ENCODE measurements at regions not wholly inside any gene's neighbourhood (a gene's known extent, or its start where the extent isn't known, plus 50 kb on each side); places are given as distances from the start of the nearest gene placed in this dataset.

GRCh38 chr4:75289914-75290582 lies 224.2 kb downstream of the RCHY1 start:
- H3K36me3 ChIP-seq (ENCODE audit: control insufficient read depth in 1 of 2, insufficient read depth in 2 of 2, low read length in 2 of 2), result no peaks in the 10 kb centered on the region
- no CpG with 5 or more reads among the region's 7 CpGs for WGBS (ENCODE audit: extremely low coverage, insufficient coverage, insufficient read length)
- H3K4me3 ChIP-seq (ENCODE audit: low read depth, low read length), result no peak overlapping the region
- H2BK12ac ChIP-seq (ENCODE audit: low read length), result no peak overlapping the region
- H3K9me3 ChIP-seq (ENCODE audit: insufficient read depth, low read depth, low read length), result no peaks in the 10 kb centered on the region
- no peak overlapping the region for H3K4me2 ChIP-seq (ENCODE audit: low read length)
- no peaks in the 10 kb centered on the region for H3K79me1 ChIP-seq (ENCODE audit: low read length)
- H4K12ac ChIP-seq (ENCODE audit: low read depth, low read length), result no peak overlapping the region
- no peaks in the 10 kb centered on the region for H3K4me1 ChIP-seq (ENCODE audit: control insufficient read depth in 1 of 2, insufficient read depth in 2 of 2, low read length in 2 of 2)
- DNase-seq, result peak; percentile 2 to 13
- H3K18ac ChIP-seq (ENCODE audit: low read length), result no peak overlapping the region
- H3K14ac ChIP-seq (ENCODE audit: low read length), result no peak overlapping the region
- no peak overlapping the region for H2BK120ac ChIP-seq (ENCODE audit: insufficient read depth, low read length, poor library complexity)
- H3K9ac ChIP-seq (ENCODE audit: low read length), result no peak overlapping the region
- H4K91ac ChIP-seq (ENCODE audit: low read depth, low read length), result no peak overlapping the region
- H3K23ac ChIP-seq (ENCODE audit: low read length), result no peak overlapping the region
- H2BK5ac ChIP-seq (ENCODE audit: low read depth, low read length, poor library complexity), result no peak overlapping the region
- no peak overlapping the region for H4K8ac ChIP-seq (ENCODE audit: low read depth, low read length)
- H3K27ac ChIP-seq (ENCODE audit: low read depth, low read length), result no peak overlapping the region
- H3K27me3 ChIP-seq (ENCODE audit: insufficient read depth, low read length), result no peaks in the 10 kb centered on the region
- no peak overlapping the region for H2AK5ac ChIP-seq (ENCODE audit: low read length)
- H3K4ac ChIP-seq (ENCODE audit: low read depth, low read length), result no peak overlapping the region
- no peaks in the 10 kb centered on the region for H3K79me2 ChIP-seq (ENCODE audit: control insufficient read depth, insufficient read depth, low read length, poor library complexity)
- no peak overlapping the region for H2AFZ ChIP-seq (ENCODE audit: insufficient read depth, low read length, poor library complexity)

GRCh38 chr4:75287738-75288517 lies 226.3 kb downstream of the RCHY1 start:
- H3K23ac ChIP-seq (ENCODE audit: low read length), result no peak overlapping the region
- no peak overlapping the region for H2BK12ac ChIP-seq (ENCODE audit: low read length)
- no peaks in the 10 kb centered on the region for H3K79me2 ChIP-seq (ENCODE audit: control insufficient read depth, insufficient read depth, low read length, poor library complexity)
- H2BK5ac ChIP-seq (ENCODE audit: low read depth, low read length, poor library complexity), result no peak overlapping the region
- H3K4me3 ChIP-seq (ENCODE audit: low read depth, low read length), result no peak overlapping the region
- no peak overlapping the region for H2AK5ac ChIP-seq (ENCODE audit: low read length)
- no peak overlapping the region for H3K14ac ChIP-seq (ENCODE audit: low read length)
- no peak overlapping the region for H3K27ac ChIP-seq (ENCODE audit: low read depth, low read length)
- no peak overlapping the region for H2AFZ ChIP-seq (ENCODE audit: insufficient read depth, low read length, poor library complexity)
- H4K91ac ChIP-seq (ENCODE audit: low read depth, low read length), result no peak overlapping the region
- H3K36me3 ChIP-seq (ENCODE audit: control insufficient read depth in 1 of 2, insufficient read depth in 2 of 2, low read length in 2 of 2), result no peaks in the 10 kb centered on the region
- H3K18ac ChIP-seq (ENCODE audit: low read length), result no peak overlapping the region
- no CpG with 5 or more reads among the region's 8 CpGs for WGBS (ENCODE audit: extremely low coverage, insufficient coverage, insufficient read length)
- no peak overlapping the region for H3K4ac ChIP-seq (ENCODE audit: low read depth, low read length)
- no peak overlapping the region for H2BK120ac ChIP-seq (ENCODE audit: insufficient read depth, low read length, poor library complexity)
- H3K79me1 ChIP-seq (ENCODE audit: low read length), result no peaks in the 10 kb centered on the region
- no peak overlapping the region for H4K8ac ChIP-seq (ENCODE audit: low read depth, low read length)
- no peak overlapping the region for H3K4me2 ChIP-seq (ENCODE audit: low read length)
- no peak overlapping the region for H4K12ac ChIP-seq (ENCODE audit: low read depth, low read length)
- no peaks in the 10 kb centered on the region for H3K27me3 ChIP-seq (ENCODE audit: insufficient read depth, low read length)
- peak overlapping the region; percentile 38 for H3K9ac ChIP-seq (ENCODE audit: low read length)
- no peaks in the 10 kb centered on the region for H3K4me1 ChIP-seq (ENCODE audit: control insufficient read depth in 1 of 2, insufficient read depth in 2 of 2, low read length in 2 of 2)
- no peaks in the 10 kb centered on the region for H3K9me3 ChIP-seq (ENCODE audit: insufficient read depth, low read depth, low read length)
- no peak for DNase-seq

GRCh38 chr4:75285837-75286236 lies 228.4 kb downstream of the RCHY1 start:
- no peak for DNase-seq
- no peaks in the 10 kb centered on the region for H3K4me1 ChIP-seq (ENCODE audit: control insufficient read depth in 1 of 2, insufficient read depth in 2 of 2, low read length in 2 of 2)
- no peak overlapping the region for H3K4me2 ChIP-seq (ENCODE audit: low read length)
- H3K23ac ChIP-seq (ENCODE audit: low read length), result no peak overlapping the region
- no peak overlapping the region for H2BK5ac ChIP-seq (ENCODE audit: low read depth, low read length, poor library complexity)
- H4K8ac ChIP-seq (ENCODE audit: low read depth, low read length), result no peak overlapping the region
- no CpG with 5 or more reads among the region's 2 CpGs for WGBS (ENCODE audit: extremely low coverage, insufficient coverage, insufficient read length)
- no peaks in the 10 kb centered on the region for H3K27me3 ChIP-seq (ENCODE audit: insufficient read depth, low read length)
- H3K4me3 ChIP-seq (ENCODE audit: low read depth, low read length), result no peak overlapping the region
- no peak overlapping the region for H2AK5ac ChIP-seq (ENCODE audit: low read length)
- no peak overlapping the region for H3K18ac ChIP-seq (ENCODE audit: low read length)
- H3K4ac ChIP-seq (ENCODE audit: low read depth, low read length), result no peak overlapping the region
- H3K79me2 ChIP-seq (ENCODE audit: control insufficient read depth, insufficient read depth, low read length, poor library complexity), result no peaks in the 10 kb centered on the region
- H2BK120ac ChIP-seq (ENCODE audit: insufficient read depth, low read length, poor library complexity), result no peak overlapping the region
- H3K9ac ChIP-seq (ENCODE audit: low read length), result no peak overlapping the region
- H3K14ac ChIP-seq (ENCODE audit: low read length), result no peak overlapping the region
- no peak overlapping the region for H4K91ac ChIP-seq (ENCODE audit: low read depth, low read length)
- no peaks in the 10 kb centered on the region for H3K9me3 ChIP-seq (ENCODE audit: insufficient read depth, low read depth, low read length)
- no peak overlapping the region for H3K27ac ChIP-seq (ENCODE audit: low read depth, low read length)
- no peaks in the 10 kb centered on the region for H3K36me3 ChIP-seq (ENCODE audit: control insufficient read depth in 1 of 2, insufficient read depth in 2 of 2, low read length in 2 of 2)
- H3K79me1 ChIP-seq (ENCODE audit: low read length), result no peaks in the 10 kb centered on the region
- H4K12ac ChIP-seq (ENCODE audit: low read depth, low read length), result no peak overlapping the region
- H2AFZ ChIP-seq (ENCODE audit: insufficient read depth, low read length, poor library complexity), result no peak overlapping the region
- H2BK12ac ChIP-seq (ENCODE audit: low read length), result no peak overlapping the region

GRCh38 chr4:75284831-75285230 lies 229.4 kb downstream of the RCHY1 start:
- Histone ChIP-seq H2BK5ac (ENCODE audit: low read depth, low read length, poor library complexity) (no peak overlapping the region), H2AK5ac (ENCODE audit: low read length) (no peak overlapping the region), H2BK12ac (ENCODE audit: low read length) (no peak overlapping the region), H3K14ac (ENCODE audit: low read length) (no peak overlapping the region), H3K18ac (ENCODE audit: low read length) (no peak overlapping the region), H3K27ac (ENCODE audit: low read depth, low read length) (no peak overlapping the region), H3K9me3 (ENCODE audit: insufficient read depth, low read depth, low read length) (no peaks in the 10 kb centered on the region), H4K8ac (ENCODE audit: low read depth, low read length) (no peak overlapping the region), H3K23ac (ENCODE audit: low read length) (no peak overlapping the region), H3K79me1 (ENCODE audit: low read length) (no peaks in the 10 kb centered on the region), H3K27me3 (ENCODE audit: insufficient read depth, low read length) (no peaks in the 10 kb centered on the region), H3K4me2 (ENCODE audit: low read length) (no peak overlapping the region), H3K4me3 (ENCODE audit: low read depth, low read length) (no peak overlapping the region), H3K4me1 (ENCODE audit: control insufficient read depth in 1 of 2, insufficient read depth in 2 of 2, low read length in 2 of 2) (no peaks in the 10 kb centered on the region), H2BK120ac (ENCODE audit: insufficient read depth, low read length, poor library complexity) (no peak overlapping the region), H4K12ac (ENCODE audit: low read depth, low read length) (no peak overlapping the region), H3K9ac (ENCODE audit: low read length) (no peak overlapping the region), H3K36me3 (ENCODE audit: control insufficient read depth in 1 of 2, insufficient read depth in 2 of 2, low read length in 2 of 2) (no peaks in the 10 kb centered on the region), H3K4ac (ENCODE audit: low read depth, low read length) (no peak overlapping the region), H4K91ac (ENCODE audit: low read depth, low read length) (no peak overlapping the region), H2AFZ (ENCODE audit: insufficient read depth, low read length, poor library complexity) (no peak overlapping the region), H3K79me2 (ENCODE audit: control insufficient read depth, insufficient read depth, low read length, poor library complexity) (no peaks in the 10 kb centered on the region)
- DNase-seq, result no peak

Data from trophoblast cell (in vitro differentiated cells and primary cell).